ENCODE measurements at regions not wholly inside any gene's neighbourhood (a gene's known extent, or its start where the extent isn't known, plus 50 kb on each side); places are given as distances from the start of the nearest gene placed in this dataset.

- TF ChIP-seq CTCF (IDR thresholded peaks at IDR 0.05) (no peak), EP300 (IDR thresholded peaks at IDR 0.05; ENCODE audit: low read depth) (no peak), POLR2A (IDR thresholded peaks at IDR 0.05) (no peak)
Observed at GRCh38 chr5:96037128-96037527, 75.5 kb upstream of the ELL2 start.
